HK-2 (cell line): ENCODE measurements at regions not wholly inside any gene's neighbourhood (a gene's known extent, or its start where the extent isn't known, plus 50 kb on each side); places are given as distances from the start of the nearest gene placed in this dataset.
"Not testable (repeated sequence)": the region's sequence is repeated elsewhere in the genome, so short reads cannot be mapped to it uniquely, and the experiment has no call there.

Experiments
- DNase-seq: peaks from one replicate; pipeline ENCODE4 v3.0.0-alpha.2; 2018; ENCODE audit not compliant: unreplicated experiment

DNA sequence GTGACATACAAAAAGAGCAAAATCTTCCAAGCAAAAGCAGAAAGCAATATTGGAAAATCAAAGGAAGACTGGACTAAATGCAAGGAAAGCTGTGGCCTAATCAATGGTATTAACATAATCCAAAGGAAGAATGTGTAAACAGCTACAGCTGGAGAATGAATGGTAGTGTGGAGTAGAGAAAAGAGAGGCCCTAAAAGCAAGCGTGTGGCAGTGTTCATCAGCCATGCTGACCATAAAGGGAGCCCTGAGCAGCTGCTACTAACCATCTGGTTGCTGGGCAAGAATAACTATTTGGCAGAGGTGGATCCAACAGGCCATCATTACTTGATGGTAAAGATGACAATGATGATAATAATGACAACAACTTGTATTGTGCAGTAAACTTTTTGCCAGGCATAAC, 148.5 kb upstream of the BEND6 start:
- DNase-seq: no peak

GRCh38 chr6:56804996-56805395, 149.9 kb upstream of the BEND6 start:
- DNase-seq: no peak

DNA sequence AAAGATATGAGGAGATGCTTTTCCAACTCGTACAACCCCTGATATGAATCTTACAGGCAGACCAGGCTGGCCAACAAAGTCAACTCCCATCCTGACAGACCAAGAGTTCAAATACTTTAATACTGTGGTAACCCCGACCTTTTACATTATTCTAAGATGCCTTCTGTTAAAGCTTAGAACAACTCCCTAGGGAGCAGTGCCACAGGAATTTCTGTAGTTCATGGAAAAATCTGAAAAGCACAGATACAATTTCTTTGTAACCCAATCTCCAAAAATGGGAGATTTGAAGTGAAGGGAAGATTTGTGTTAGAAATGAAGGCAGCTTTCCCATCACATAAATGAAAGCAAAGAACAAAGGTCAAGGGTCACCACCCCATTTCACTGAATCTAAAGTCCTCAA, 151.3 kb upstream of the BEND6 start:
- DNase-seq: no peak

DNA sequence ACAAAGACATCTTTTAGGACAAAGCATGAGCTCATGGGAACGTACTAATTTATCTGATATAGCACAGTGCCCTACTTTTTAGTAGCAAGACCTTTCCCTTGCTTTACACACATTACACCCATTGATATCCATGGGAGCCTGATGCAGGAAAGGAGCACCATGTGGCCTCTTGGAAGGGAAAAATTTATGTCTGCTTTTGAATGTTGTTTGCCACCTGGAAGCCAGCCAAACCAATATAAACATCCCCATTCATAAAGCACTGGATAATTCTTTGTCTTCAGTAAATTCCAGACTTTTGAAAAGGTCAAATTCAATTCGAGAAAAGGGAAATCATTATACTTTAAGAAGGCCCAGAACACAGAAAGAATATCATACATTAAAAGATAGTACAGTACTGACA, 152.3 kb upstream of the BEND6 start:
- DNase-seq: no peak

DNA sequence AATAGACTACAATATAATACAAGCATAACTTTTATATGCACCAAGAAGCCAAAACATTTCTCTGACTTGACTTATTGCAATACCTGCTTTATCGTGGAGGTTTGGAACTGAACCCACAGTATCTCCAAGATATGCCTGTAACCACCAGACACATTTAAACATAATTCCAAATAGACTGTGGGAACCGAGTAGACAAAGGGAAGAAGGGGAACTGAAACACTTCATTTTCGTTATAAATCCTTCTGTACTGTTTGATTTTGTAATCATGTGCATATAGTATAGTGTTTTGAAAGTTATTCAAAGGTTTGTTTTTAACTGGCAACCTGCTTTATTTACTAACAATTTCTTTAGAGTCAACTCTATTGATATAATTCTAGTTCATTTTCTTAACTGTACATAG, 154.9 kb upstream of the BEND6 start:
- no peak for DNase-seq

GRCh38 chr6:56798163-56798562, 155.5 kb upstream of the DST start:
- no peak for DNase-seq

DNA sequence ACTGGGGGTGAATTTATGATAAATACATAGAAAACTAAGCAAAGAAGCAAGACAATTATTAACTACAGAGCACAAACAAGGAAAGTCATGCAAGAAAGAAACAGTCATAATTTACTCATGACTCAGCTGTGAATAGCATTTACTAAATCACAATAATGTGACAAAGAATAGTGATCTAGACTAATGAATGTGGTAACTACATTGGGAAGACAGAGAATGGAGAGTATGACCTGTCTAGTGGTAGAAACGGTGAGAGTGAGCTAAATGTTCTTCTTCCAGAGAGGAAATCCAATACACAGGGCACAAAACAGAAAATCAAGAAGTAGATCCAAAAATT, 153.5 kb upstream of the DST start:
- no peak for DNase-seq

- DNase-seq: no peak
Measured at GRCh38 chr6:56795466-56796195, 152.9 kb upstream of the DST start.

DNA sequence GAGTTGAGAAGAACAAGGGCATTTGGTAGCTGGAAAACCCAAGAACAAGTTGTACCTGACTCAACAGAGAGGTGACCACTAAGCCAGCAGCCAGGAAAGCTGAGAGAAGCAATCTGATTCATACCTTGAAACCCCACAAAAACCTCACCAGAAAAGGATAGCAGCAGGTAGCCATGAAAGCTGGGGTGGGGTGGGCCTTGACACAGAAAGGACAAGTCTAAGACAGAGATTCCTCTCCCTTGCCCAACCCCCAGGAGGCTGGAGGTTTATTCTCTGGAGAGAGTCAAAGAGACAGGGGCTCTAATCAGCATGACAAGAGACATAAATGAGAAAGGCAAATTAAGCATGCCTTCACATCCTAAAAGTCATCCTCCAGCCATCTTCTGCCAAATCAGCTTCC, 151.7 kb upstream of the DST start:
- DNase-seq: no peak

- no peak for DNase-seq
Measured at GRCh38 chr6:56793938-56794337, 151.2 kb upstream of the DST start.

GRCh38 chr6:56790414-56790813, 147.7 kb upstream of the DST start:
- DNase-seq: no peak

DNA sequence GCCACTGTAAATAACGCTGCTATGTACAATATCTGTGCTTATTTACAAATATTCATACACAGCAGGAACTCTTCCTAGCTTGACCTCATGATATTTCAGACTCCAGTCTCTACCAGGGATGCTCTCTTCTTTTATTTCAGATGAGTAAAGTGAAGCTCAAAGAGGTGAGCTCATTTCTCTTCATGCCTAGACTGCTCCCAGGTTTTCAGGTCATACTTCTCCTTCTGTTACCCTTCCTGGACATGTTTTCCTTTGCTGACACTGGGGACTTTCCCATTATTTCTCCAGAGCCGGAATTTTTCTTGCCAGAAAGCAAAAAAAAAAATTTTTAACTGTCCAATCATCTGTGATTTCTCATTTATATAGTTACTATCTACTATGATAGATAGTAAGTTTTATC, 147.2 kb upstream of the DST start:
- DNase-seq: no peak

DNA sequence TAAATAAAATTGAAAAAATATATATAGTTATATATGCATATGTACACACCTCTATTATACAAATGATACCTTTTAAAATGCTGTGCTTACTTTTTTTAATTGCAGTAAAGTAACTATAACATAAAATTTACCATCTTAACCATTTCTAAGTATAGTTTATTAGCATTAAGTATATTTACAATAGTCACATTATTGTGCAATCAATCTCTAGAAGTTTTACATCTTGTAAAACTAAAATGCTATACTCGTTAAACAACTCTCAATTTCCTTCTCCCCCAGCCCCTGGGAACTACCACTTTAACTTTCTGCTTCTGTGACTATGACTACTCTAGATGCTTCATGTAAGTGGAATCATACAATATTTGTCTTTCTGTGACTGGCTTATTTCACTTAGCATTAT, 146.7 kb upstream of the DST start:
- no peak for DNase-seq

GRCh38 chr6:56787209-56787608, 144.5 kb upstream of the DST start:
- no peak for DNase-seq

GRCh38 chr6:56786256-56786655, 143.6 kb upstream of the DST start:
- DNase-seq: no peak

DNA sequence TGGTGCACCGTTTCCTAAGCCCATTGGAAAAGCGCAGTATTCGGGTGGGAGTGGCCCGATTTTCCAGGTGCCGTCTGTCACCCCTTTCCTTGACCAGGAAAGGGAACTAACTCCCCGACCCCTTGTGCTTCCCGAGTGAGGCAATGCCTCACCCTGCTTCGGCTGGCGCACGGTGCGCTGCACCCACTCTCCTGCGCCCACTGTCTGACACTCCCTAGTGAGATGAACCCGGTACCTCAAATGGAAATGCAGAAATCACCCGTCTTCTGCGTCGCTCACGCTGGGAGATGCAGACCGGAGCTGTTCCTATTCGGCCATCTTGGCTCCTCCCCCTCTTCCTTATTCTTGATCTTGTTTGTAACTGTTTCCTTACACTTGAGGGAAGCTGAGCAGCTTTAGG, 142.8 kb upstream of the DST start:
- DNase-seq: not testable (repeated sequence)

- not testable (repeated sequence) for DNase-seq
Measured at GRCh38 chr6:56780109-56780508, 137.4 kb upstream of the DST start.

- DNase-seq: not testable (repeated sequence)
Measured at GRCh38 chr6:56778503-56778902, 135.8 kb upstream of the DST start.

- DNase-seq: no peak
Measured at GRCh38 chr6:56775498-56776166, 132.9 kb upstream of the DST start.

- DNase-seq: peak; percentile 53
Measured at GRCh38 chr6:56772737-56773184, 130.1 kb upstream of the DST start.

DNA sequence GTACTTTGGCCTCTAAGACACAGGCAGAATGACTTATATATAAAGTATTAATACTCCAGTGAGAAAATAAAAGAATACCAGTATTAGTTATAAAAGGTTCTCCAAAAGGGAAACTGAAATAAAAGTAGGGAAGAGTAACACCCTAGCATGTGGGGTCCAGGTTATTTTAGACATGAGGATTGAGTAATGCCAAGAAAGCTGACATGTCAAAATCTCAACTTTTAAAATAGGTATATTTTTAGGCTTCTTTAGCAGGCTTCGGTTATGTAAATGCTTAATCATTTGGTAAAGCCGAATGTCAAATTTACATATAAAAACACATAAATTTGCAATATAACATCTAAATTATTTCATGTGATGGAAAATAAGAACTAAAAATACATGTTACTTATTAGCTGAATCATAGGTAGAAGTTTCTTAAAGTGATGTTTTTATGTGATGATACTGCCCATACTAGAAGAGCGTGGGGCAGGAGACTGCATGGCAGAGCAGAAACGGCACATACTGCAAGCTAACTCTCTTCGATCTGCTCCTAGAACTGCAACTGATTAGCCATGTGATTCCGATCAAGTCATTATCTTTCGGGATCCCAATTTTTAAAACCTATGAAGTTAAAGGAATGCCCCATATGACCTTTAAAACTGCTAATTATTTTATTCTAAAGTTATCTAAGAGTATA, 129.4 kb upstream of the DST start:
- DNase-seq: no peak

- DNase-seq: no peak
Measured at GRCh38 chr6:56771189-56771588, 128.5 kb upstream of the DST start.

DNA sequence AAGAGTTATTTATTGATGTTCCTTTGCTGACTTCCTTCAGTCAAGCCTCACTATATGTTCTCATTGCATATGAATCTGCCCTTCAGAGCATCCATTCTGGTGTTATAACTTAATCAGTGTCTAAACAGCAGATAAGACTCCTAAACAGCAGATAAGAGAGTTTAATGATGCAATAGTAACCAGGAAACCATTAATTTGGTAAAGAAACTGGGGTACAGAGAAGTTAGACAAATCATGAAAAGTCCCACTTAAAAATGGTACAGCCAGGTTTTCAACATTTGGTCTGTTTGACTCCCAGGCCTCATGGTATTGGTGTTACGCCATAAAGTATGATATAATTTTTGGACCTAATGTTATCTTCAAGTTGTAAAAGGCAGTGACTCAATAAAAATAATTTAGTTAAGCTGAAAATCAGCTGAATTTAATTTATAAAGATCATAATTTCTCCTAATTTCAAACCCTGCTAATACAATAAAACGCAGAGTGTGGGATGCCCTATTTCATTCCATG, 127.4 kb upstream of the DST start:
- DNase-seq: no peak
